ENCODE measurements at regions not wholly inside any gene's neighbourhood (a gene's known extent, or its start where the extent isn't known, plus 50 kb on each side); places are given as distances from the start of the nearest gene placed in this dataset.
A peak's percentile ranks its signal among the peaks of the same experiment; 100 is the strongest.

GRCh38 chr6:148137652-148138051, 205.0 kb upstream of the SASH1 start:
- no peak for DNase-seq (ENCODE audit: low read depth in 2 of 2)
- H3K4me3 ChIP-seq (replicated peaks in 1 of 2; ENCODE audit: low read depth in 2 of 2, low read length in 2 of 2), result no peak overlapping the region
- no peak for TF ChIP-seq CTCF (IDR thresholded peaks at IDR 0.05; ENCODE audit: low read depth, low read length)

- no peak overlapping the region for H3K4me3 ChIP-seq (replicated peaks in 1 of 2; ENCODE audit: low read depth in 2 of 2, low read length in 2 of 2)
- no peak for TF ChIP-seq CTCF (IDR thresholded peaks at IDR 0.05; ENCODE audit: low read depth, low read length)
- no peak for DNase-seq (ENCODE audit: low read depth in 2 of 2)
These were observed 204.1 kb upstream of the SASH1 start for GRCh38 chr6:148138573-148138972.

- no peak for TF ChIP-seq CTCF (IDR thresholded peaks at IDR 0.05; ENCODE audit: low read depth, low read length)
- H3K4me3 ChIP-seq (replicated peaks in 1 of 2; ENCODE audit: low read depth in 2 of 2, low read length in 2 of 2), result no peak overlapping the region
- peak in 1 of 2 donors; percentile 63 for DNase-seq (ENCODE audit: low read depth in 2 of 2)
These were observed 201.7 kb upstream of the SASH1 start for GRCh38 chr6:148140772-148141557.

GRCh38 chr6:148142821-148143220, 199.8 kb upstream of the SASH1 start:
- no peak overlapping the region for H3K4me3 ChIP-seq (replicated peaks in 1 of 2; ENCODE audit: low read depth in 2 of 2, low read length in 2 of 2)
- no peak for DNase-seq (ENCODE audit: low read depth in 2 of 2)
- no peak for TF ChIP-seq CTCF (IDR thresholded peaks at IDR 0.05; ENCODE audit: low read depth, low read length)

- no peak for TF ChIP-seq CTCF (IDR thresholded peaks at IDR 0.05; ENCODE audit: low read depth, low read length)
- no peak overlapping the region for H3K4me3 ChIP-seq (replicated peaks in 1 of 2; ENCODE audit: low read depth in 2 of 2, low read length in 2 of 2)
- no peak for DNase-seq (ENCODE audit: low read depth in 2 of 2)
These were observed 198.9 kb upstream of the SASH1 start for GRCh38 chr6:148143771-148144170.

GRCh38 chr6:148144917-148145521, 197.6 kb upstream of the SASH1 start:
- peak; percentile 79 to 90 for DNase-seq (ENCODE audit: low read depth in 2 of 2)
- TF ChIP-seq CTCF (IDR thresholded peaks at IDR 0.05; ENCODE audit: low read depth, low read length), result peak; percentile 95
- H3K4me3 ChIP-seq (replicated peaks in 1 of 2; ENCODE audit: low read depth in 2 of 2, low read length in 2 of 2), result no peak overlapping the region
